NCI-H2171 (cell line): ENCODE measurements at regions not wholly inside any gene's neighbourhood (a gene's known extent, or its start where the extent isn't known, plus 50 kb on each side); places are given as distances from the start of the nearest gene placed in this dataset.
A peak's percentile ranks its signal among the peaks of the same experiment; 100 is the strongest.

Experiments
- DNase-seq: peaks from one replicate; lab custom pipeline; 2025; lab: John Stamatoyannopoulos, UW

DNA sequence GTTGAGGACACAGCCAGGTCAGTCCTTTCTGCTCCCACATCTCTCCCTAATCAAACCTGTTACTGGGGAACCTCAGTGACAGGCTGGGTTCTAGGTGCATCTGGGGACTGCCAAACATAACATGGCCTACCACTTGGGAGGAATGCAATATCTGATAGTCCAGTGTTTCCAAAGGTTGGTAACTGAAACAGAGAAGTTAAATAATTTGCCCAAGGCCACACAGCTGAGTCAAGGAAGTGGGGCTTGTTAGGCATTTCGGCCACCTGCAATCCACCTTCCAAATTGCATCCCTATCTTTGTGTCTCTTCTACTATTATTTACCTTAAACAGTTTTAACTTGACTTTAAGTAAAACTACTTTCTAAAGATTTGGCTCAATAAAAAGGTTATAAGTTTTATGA, 731.3 kb downstream of the UQCRFS1 start:
- DNase-seq = no peak

DNA sequence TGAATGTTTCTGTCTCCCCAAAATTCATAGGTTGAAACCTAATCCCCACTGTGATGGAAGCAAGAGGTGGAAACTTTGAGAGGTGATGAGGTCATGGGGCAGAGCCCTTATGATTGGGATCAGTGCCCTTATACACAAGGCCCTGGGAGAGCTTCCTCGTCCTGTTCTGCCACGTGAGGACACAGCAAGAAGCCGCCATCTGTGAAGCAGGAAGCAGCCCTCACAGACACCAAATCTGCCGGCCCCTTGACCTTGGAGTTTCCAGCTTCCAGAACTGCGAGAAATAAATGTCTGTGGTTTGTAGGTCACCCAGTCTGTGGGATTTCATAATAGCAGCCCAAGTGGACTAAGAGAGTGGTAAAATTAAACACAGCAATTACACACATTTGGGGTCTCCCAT, 737.4 kb downstream of the UQCRFS1 start:
- no peak for DNase-seq

- DNase-seq = no peak
These were observed 740.1 kb downstream of the UQCRFS1 start for GRCh38 chr19:28472843-28473242.

DNA sequence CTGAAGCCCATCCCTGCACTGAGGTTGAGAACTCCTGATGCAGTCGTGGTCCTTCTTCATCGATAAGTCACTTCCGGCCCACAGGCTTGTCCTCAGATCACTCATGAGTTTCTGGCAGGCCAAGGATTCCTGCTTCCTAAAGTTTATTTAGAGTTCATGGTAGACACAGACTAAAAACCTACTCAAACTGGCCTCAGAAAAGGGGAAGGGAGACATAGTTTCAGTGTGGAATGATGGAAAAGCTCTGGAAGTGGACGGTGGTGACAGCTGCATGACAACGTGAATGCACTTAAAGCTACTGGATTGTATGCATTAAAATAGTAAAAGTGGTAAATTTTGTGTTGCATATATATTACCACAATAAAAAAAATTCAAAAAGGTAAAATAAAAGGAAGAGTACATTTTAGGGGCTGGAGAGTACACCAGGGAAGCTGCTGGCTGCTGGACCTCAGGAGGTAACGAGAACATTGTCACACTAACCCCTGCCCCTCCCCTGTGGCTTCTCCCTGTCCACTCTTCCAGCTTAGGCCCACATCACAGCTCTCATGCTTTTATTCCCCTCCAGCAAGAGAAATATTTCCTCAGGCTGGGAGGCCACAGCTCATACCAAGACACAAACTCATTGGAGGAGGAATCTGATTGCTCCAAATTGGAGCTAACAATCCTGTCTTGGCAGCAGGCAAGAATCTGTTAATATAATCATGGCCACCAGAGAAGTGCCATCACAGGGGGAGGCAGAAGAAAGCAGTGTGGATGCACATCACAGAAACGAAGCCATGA, 741.0 kb downstream of the UQCRFS1 start:
- no peak for DNase-seq

GRCh38 chr19:28469544-28469943, 743.4 kb downstream of the UQCRFS1 start:
- DNase-seq = no peak

GRCh38 chr19:28468701-28469459, 744.1 kb downstream of the UQCRFS1 start:
- DNase-seq = no peak

DNA sequence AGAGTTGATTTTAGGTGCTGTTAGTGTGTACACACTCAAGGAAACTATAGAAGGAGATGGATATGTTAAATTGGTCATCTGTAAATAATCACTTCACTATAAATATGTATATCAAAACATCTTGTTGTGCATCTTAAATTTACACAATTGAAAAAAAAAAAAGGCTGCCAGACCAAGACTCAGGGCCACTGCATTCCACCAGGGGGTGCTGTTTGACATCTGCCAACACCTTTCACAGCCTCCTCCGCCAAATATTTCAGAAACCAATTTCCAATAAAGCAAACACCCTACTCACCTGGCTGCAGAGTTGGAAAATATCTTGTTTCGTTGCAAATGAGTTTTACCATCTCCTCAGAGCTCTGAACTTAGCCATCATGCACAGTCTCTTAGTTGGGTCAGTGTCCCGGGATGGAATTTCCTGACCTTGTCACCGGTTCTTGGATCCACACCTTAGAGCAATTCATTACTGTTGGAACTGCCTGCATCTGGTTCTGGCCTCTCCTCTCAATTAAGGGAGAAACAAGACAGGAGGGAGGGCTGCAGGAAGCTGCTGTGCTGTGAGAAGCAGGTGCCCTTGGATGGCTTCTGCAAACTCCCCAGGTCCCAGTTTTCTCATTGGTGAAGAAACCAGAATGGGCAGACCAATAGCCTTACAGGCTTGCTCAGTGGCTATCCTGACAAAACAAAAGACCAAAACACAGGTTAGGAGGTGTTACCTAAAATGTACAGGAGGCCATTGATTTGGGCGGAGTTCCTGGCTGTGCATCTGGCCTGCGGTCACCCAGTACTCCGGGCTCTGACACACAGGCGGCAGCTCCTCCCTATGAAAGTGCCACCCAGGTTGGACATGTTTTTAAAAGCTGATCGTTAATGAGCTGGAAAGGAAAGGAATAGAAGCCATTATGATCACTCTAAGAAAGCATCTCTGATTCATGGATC, 746.6 kb downstream of the UQCRFS1 start:
- DNase-seq = peak; percentile 37

DNA sequence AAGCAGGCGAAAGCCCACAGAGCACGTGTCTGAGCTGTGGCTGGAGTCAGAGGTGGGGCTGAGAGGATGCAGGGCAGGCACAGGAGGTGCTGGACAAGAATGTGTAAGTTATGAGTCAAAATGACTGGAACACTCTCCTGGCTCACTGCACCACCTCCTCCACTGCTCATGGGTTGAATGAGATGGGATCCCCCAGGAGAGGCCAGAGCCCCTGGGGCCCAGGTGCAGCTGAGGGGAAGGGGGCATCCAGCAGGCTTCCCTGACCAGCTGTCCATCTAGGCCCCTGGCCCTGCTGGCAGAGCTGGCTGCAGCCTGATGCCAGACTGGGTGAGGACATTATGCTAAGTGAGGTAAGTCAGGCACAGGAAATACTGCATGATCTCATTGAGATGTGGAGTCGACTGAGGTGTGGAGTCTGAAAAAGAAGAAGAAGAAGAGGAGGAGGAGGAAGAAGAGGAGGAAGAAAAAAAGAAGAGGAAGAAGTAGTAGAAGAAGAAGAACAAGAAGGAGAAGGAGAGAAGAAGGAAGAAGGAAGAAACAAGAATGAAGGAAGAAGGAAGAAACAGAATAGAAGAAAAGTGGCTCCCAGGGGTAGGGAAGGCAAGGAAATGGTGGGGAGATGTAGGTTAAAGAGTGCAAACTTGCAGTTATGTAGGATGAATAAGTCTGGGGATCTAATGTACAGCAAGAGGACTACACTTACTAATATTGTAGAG, 747.4 kb downstream of the UQCRFS1 start:
- DNase-seq = no peak

- DNase-seq = no peak
These were observed 749.4 kb downstream of the UQCRFS1 start for GRCh38 chr19:28463493-28464053.

DNA sequence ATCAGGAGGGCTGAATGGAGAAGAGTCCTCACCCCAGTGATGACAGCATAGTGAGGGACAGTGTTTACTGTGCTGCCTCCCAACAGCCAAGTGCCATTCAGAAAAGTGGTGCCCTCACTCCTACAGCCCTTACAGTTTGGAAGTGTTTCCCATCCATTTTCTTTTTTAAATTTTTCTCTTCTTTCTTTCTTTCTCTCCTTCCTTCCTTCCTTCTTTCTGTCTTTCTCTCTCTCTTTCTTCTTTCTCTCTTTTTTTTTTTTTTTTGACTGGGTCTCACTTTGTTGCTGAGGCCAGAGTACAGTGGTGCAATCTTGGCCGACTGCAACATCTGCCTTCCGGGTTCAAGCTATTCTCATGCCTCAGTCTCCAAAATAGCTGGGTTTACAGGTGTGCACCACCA, 755.3 kb downstream of the UQCRFS1 start:
- no peak for DNase-seq

DNA sequence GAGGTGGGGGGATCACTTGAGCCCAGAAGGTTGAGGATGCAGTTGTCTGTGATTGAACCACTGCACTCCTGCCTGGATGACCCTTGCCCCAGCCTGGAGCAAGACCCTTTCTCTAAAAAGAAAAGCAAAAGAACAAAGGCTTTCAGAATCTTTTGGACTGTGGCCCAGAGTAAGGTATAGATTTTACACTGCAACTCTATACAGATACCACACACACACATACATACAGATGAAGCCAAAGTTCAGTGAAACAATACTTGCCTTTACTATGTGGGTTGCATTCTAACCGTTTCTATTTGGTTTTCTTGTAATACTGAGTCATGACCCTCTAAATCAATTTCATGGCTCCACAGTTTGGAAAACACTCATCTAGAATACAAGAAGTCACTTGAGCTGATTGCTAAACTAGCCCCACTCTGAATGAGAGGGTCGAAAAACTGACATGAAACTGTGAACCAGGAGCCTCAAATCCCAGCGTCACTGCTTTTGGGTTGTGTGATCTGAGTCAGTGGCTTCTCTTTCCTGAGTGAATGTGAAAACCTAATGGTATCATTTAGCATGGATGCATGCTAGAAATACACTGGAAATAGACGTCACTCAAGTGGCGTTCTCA, 756.1 kb downstream of the UQCRFS1 start:
- no peak for DNase-seq

GRCh38 chr19:28456252-28456651, 756.7 kb downstream of the UQCRFS1 start:
- no peak for DNase-seq

GRCh38 chr19:28454083-28454482, 758.9 kb downstream of the UQCRFS1 start:
- DNase-seq = no peak

GRCh38 chr19:28453420-28453819, 759.5 kb downstream of the UQCRFS1 start:
- DNase-seq = no peak

- no peak for DNase-seq
These were observed 763.1 kb downstream of the UQCRFS1 start for GRCh38 chr19:28449803-28450202.

DNA sequence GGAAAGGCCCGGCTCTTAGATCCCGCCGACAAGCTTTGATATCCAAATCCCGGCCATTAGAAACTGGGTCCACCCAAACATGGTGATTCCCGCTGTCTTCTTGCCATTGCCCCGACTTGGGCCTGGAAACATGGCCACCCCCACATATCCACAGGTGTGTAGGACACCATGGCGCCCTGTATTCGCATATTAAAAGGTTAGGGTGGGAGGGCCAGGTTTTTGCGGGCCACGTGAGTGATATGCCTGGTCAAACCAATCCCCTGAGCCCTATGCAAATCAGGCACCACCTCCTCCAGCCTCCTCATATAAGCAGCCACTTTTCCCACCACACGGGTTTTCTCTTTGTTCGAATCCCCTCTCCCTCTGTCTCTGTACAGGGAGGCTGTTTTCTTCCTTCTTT, 766.4 kb downstream of the UQCRFS1 start:
- no peak for DNase-seq

GRCh38 chr19:28445826-28446225, 767.1 kb downstream of the UQCRFS1 start:
- no peak for DNase-seq

- DNase-seq = no peak
These were observed 768.6 kb downstream of the UQCRFS1 start for GRCh38 chr19:28444362-28444761.

DNA sequence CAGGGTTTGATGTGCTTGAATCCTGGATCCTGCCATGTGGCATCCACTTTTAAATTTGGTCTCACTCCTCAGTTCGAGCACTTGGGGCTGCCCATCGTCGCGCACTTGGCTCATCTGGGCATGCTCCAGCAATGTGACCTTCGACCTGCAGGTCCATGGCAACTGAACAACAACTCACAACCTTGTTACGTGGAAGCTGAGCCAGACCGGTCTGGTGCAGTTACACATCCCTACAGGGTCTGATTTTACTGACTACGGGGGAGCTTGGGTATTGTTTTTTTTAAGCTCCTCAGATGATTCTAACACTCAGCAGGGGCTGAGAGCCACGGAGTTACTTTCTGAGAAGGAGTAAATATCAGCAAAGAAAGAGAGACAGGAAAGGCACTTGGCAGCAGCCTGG, 769.6 kb downstream of the UQCRFS1 start:
- DNase-seq = no peak

DNA sequence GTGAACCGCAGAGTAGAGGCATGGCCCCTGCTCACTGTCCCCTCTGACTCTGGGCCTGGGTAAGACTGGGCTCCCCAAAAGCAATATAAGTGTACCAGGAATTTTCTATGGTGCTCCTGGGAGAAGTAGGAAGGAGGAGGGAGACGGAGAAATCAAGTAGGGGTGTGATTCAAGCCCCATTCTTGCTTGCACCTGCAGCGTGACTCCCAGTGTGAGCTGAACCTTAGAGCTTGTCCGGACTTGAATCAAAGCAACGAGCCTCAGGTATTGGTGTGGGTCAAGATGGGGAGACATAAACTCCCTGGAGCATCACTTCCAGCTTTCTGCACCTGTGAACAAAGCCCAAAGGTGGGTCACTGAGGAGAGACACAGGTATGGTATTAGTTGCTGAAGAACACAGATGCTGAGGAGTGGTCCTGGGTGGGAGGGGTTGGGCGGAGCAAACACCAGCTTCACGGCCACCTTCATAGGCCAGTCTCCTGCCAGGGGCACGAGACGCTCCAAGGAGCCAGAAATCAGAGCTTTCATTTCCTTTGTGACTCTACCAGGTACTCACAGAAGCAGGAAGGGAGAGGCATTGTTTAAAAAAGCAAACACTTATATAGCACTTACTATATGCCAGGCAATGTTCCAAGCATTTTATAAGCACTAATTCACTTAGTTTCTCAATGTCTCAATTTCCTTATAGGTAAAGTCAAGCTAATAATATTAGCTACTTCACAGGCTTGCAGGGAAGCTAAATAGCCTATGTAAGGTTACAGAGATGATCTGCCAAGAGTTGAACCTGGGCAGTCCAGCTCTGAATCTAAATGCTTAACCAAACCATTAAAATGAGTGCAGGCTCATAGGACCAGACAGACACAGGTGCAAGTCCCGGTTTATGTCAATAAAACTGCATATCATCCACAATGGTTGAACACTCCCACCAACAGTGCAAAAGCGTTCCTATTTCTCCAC, 775.3 kb downstream of the UQCRFS1 start:
- DNase-seq = no peak
